Prostate gland (tissue), 2 donors: ENCODE measurements at regions not wholly inside any gene's neighbourhood (a gene's known extent, or its start where the extent isn't known, plus 50 kb on each side); places are given as distances from the start of the nearest gene placed in this dataset.

Experiments used
- DNase-seq: peaks from one replicate; pipeline ENCODE4 v3.0.0-alpha.2; 2019; ENCODE audit warnings: low spot score
- H3K27ac ChIP-seq, 2 donors: fragments of 200-600 bp; sonication (generic); 2 replicates each; pipeline ENCODE4 v1.5.1; 2017 to 2019
- H3K27me3 ChIP-seq: fragments of 200-600 bp; sonication (generic); replicated peaks from 2 replicates; pipeline ENCODE4 v1.5.1; 2019; ENCODE audit not compliant: insufficient read depth
- H3K36me3 ChIP-seq, 2 donors: fragments of 200-600 bp; sonication (generic); 1 replicate in 1 of 2; 2 replicates in 1 of 2; pipeline versions ENCODE4 v1.5.1 to v1.8.1; 2017 to 2019
- H3K4me1 ChIP-seq: fragments of 200-600 bp; sonication (generic); replicated peaks from 2 replicates; pipeline ENCODE4 v1.5.1; 2019
- H3K4me3 ChIP-seq, 2 donors: fragments of 200-600 bp; sonication (generic); 2 replicates each; pipeline ENCODE4 v1.5.1; 2017 to 2019
- H3K9me3 ChIP-seq: fragments of 200-600 bp; sonication (generic); 2 replicates; pipeline ENCODE4 v1.5.1; 2017
- CTCF ChIP-seq, 4 experiments: fragments of 200-600 bp in 2 of 4; fragments of 450-650 bp in 2 of 4; sonication (generic) in 2 of 4; IDR thresholded peaks; 1 replicate in 3 of 4; 2 replicates in 1 of 4; pipeline ENCODE4 v1.5.1; 2016 to 2019; ENCODE audit warnings: antibody characterized with exemption in 4 of 4, mild to moderate bottlenecking in 2 of 4, moderate library complexity in 2 of 4
- POLR2A ChIP-seq: fragments of 450-650 bp; IDR thresholded peaks from one replicate; pipeline ENCODE4 v1.6.1; 2016; ENCODE audit warnings: antibody characterized with exemption, mild to moderate bottlenecking
- POLR2AphosphoS5 ChIP-seq: sonication (generic); formaldehyde crosslinking; IDR thresholded peaks from one replicate; pipeline ENCODE4 v1.6.1; 2017; ENCODE audit warnings: antibody characterized with exemption
- WGBS: methylation state at CpG from one replicate; pipeline ENCODE4 v1.1.5; 2018; 5-methylcytosine and 5-hydroxymethylcytosine counted together
- intact Hi-C: fragments of 100-400 bp; cut with DNase I; formaldehyde crosslinking; loops from one replicate; pipeline ENCODE4 v1.14.2; 2022

- WGBS: 61% methylated on average over 3 of the region's 3 CpGs
- no peak for TF ChIP-seq POLR2AphosphoS5
- TF ChIP-seq POLR2A: no peak
- TF ChIP-seq CTCF (IDR thresholded peaks at IDR 0.05): no peak
- Histone ChIP-seq H3K4me3 (no peak overlapping the region), H3K27ac (no peak overlapping the region), H3K4me1 (no peaks in the 10 kb centered on the region), H3K27me3 (no peaks in the 10 kb centered on the region), H3K36me3 (no peaks in the 10 kb centered on the region), H3K9me3 (no peaks in the 10 kb centered on the region)
- intact Hi-C loops: no loop called here
- DNase-seq: no peak
Measured at GRCh38 chr4:27214010-27214409, 353.4 kb downstream of the STIM2 start.

GRCh38 chr4:27215220-27215826 is 354.7 kb downstream of the STIM2 start:
- no peaks in the 10 kb centered on the region for H3K4me1 ChIP-seq
- no peaks in the 10 kb centered on the region for H3K27me3 ChIP-seq
- no peaks in the 10 kb centered on the region for H3K36me3 ChIP-seq
- no peak for DNase-seq
- WGBS: 76% methylated on average over 4 of the region's 4 CpGs
- no peak overlapping the region for H3K4me3 ChIP-seq
- intact Hi-C loops: no loop called here
- H3K27ac ChIP-seq: no peak overlapping the region
- TF ChIP-seq POLR2AphosphoS5 (no peak), CTCF (IDR thresholded peaks at IDR 0.05) (no peak)
- no peaks in the 10 kb centered on the region for H3K9me3 ChIP-seq

GRCh38 chr4:27217261-27217769 is 356.7 kb downstream of the STIM2 start:
- WGBS: 28% methylated on average over 2 of the region's 2 CpGs
- Histone ChIP-seq H3K4me3 (no peak overlapping the region), H3K4me1 (no peaks in the 10 kb centered on the region), H3K9me3 (no peaks in the 10 kb centered on the region), H3K27me3 (no peaks in the 10 kb centered on the region), H3K36me3 (no peaks in the 10 kb centered on the region), H3K27ac (no peak overlapping the region)
- TF ChIP-seq POLR2A: no peak
- intact Hi-C loops: no loop called here
- DNase-seq: no peak

GRCh38 chr4:27218013-27218412 is 357.4 kb downstream of the STIM2 start:
- Histone ChIP-seq H3K27ac (no peak overlapping the region), H3K4me1 (no peaks in the 10 kb centered on the region), H3K36me3 (no peaks in the 10 kb centered on the region), H3K4me3 (no peak overlapping the region), H3K27me3 (no peaks in the 10 kb centered on the region), H3K9me3 (no peaks in the 10 kb centered on the region)
- intact Hi-C loops: no loop called here
- DNase-seq: no peak
- no peak for TF ChIP-seq POLR2A
- no peak for TF ChIP-seq CTCF (IDR thresholded peaks at IDR 0.05)
- TF ChIP-seq POLR2AphosphoS5: no peak
- WGBS: 37% methylated on average over 2 of the region's 2 CpGs

- no peaks in the 10 kb centered on the region for H3K27me3 ChIP-seq
- H3K4me3 ChIP-seq: no peak overlapping the region
- no peaks in the 10 kb centered on the region for H3K9me3 ChIP-seq
- TF ChIP-seq CTCF (IDR thresholded peaks at IDR 0.05) (no peak), POLR2AphosphoS5 (no peak), POLR2A (no peak)
- no peaks in the 10 kb centered on the region for H3K36me3 ChIP-seq
- H3K4me1 ChIP-seq: no peaks in the 10 kb centered on the region
- WGBS: 66% methylated on average over 2 of the region's 2 CpGs
- intact Hi-C loops: no loop called here
- DNase-seq: no peak
- no peak overlapping the region for H3K27ac ChIP-seq
Measured at GRCh38 chr4:27223326-27223725, 362.7 kb downstream of the STIM2 start.
